Osteocyte (in vitro differentiated cells): ENCODE measurements at regions not wholly inside any gene's neighbourhood (a gene's known extent, or its start where the extent isn't known, plus 50 kb on each side); places are given as distances from the start of the nearest gene placed in this dataset.
"Not testable (repeated sequence)": the region's sequence is repeated elsewhere in the genome, so short reads cannot be mapped to it uniquely, and the experiment has no call there.

Source experiments
- DNase-seq: peaks from one replicate; pipeline ENCODE4 v3.0.0; 2021; ENCODE audit warnings: mixed read lengths; ENCODE audit not compliant: unreplicated experiment; ENCODE audit errors: extremely low spot score
- H3K27ac Mint-ChIP-seq: one replicate; pipeline ENCODE4 v1.8.0; 2021; ENCODE audit warnings: mild to moderate bottlenecking, mixed read lengths; ENCODE audit not compliant: unreplicated experiment
- H3K27me3 Mint-ChIP-seq: one replicate; pipeline ENCODE4 v1.8.0; 2021; ENCODE audit warnings: mixed read lengths; ENCODE audit not compliant: unreplicated experiment
- H3K36me3 Mint-ChIP-seq: one replicate; pipeline ENCODE4 v1.8.0; 2021; ENCODE audit warnings: mixed read lengths; ENCODE audit not compliant: unreplicated experiment
- H3K4me1 Mint-ChIP-seq: one replicate; pipeline ENCODE4 v1.8.0; 2021; ENCODE audit warnings: mixed read lengths; ENCODE audit not compliant: unreplicated experiment
- H3K4me3 Mint-ChIP-seq: one replicate; pipeline ENCODE4 v1.8.0; 2021; ENCODE audit warnings: mild to moderate bottlenecking, moderate library complexity, mixed read lengths; ENCODE audit not compliant: unreplicated experiment
- H3K9me3 Mint-ChIP-seq: one replicate; pipeline ENCODE4 v1.8.0; 2021; ENCODE audit warnings: mixed read lengths; ENCODE audit not compliant: unreplicated experiment
- TF ChIP-seq, protein P1 (sequence below): fragments of 200-600 bp; sonication (generic); IDR thresholded peaks from 2 replicates; pipeline ENCODE4 v1.5.0; 2021; ENCODE audit warnings: antibody characterized with exemption, mild to moderate bottlenecking, moderate library complexity

DNA sequence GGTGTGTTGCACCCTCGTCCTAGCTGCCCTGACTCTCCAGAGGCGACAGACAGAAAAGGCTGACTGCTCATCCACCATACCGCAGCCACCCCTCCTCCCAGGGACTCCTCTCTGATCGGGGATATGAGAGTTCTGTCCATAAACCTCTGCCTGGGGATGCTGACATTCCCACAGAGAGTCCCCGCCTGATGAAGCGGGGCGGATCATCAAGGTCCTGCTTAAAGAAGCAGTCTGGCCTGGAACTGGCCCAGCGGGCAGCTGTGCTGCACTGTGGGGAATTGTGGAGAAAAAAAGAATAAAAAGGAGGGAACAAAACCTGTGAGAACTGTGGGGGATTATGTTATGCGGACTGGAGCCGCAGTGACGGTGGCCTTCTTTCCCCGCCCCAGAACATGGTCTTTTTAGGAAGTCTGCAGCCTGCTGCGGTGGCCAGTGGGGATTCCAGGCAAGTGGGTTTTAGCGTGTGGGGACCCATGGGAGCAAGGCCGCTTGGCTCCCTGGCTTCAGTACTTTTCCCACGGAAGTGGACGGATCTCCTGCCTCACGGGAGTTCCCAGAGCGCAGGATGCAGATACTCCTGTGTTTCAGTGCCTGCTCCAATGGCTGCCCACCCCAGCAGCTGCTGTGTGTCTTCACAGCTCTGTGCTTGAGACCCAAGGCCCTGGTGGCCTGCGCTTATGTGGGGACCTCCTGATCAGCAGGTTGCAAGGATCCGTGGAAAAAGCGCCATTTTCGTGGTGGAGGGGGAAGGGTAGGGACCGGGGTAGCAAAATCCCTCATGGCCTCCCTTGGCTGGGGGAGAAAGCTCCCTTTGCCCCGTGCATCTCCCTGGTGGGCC lies 1456.2 kb upstream of the SLC10A2 start:
- no peak overlapping the region for H3K4me3 Mint-ChIP-seq

DNA sequence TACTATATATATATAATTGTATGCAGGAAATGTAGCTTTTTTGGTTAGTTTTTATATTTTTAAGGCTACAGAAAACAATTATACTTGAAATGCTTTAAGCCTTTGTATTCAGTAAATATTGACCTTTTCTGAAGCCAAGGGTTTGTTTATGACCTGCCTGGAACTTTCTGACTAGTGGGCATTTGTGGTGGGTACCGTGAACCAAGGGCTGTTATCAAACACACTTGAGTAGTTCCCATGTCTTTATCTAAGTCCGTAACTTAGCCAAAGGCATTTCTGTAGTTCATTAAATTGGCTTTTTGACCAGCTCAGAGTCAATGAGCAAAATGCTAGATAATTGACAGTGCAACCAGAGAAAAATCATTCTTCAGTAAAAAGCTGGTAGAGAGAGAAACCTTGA lies 1444.2 kb upstream of the SLC10A2 start:
- H3K4me1 Mint-ChIP-seq = no peaks in the 10 kb centered on the region
- H3K27ac Mint-ChIP-seq = no peak overlapping the region
- no peaks in the 10 kb centered on the region for H3K9me3 Mint-ChIP-seq
- no peaks in the 10 kb centered on the region for H3K27me3 Mint-ChIP-seq
- TF ChIP-seq, protein P1, sequence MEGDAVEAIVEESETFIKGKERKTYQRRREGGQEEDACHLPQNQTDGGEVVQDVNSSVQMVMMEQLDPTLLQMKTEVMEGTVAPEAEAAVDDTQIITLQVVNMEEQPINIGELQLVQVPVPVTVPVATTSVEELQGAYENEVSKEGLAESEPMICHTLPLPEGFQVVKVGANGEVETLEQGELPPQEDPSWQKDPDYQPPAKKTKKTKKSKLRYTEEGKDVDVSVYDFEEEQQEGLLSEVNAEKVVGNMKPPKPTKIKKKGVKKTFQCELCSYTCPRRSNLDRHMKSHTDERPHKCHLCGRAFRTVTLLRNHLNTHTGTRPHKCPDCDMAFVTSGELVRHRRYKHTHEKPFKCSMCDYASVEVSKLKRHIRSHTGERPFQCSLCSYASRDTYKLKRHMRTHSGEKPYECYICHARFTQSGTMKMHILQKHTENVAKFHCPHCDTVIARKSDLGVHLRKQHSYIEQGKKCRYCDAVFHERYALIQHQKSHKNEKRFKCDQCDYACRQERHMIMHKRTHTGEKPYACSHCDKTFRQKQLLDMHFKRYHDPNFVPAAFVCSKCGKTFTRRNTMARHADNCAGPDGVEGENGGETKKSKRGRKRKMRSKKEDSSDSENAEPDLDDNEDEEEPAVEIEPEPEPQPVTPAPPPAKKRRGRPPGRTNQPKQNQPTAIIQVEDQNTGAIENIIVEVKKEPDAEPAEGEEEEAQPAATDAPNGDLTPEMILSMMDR = no peak
- no peak overlapping the region for H3K4me3 Mint-ChIP-seq
- H3K36me3 Mint-ChIP-seq = no peaks in the 10 kb centered on the region
- DNase-seq = no peak

More for the DNA sequence above, 1456.2 kb upstream of the SLC10A2 start:
- Mint-ChIP-seq H3K27me3 (no peaks in the 10 kb centered on the region), H3K4me1 (peaks cover 15% of the 10 kb centered on the region), H3K27ac (no peak overlapping the region), H3K36me3 (no peaks in the 10 kb centered on the region), H3K9me3 (peaks cover 14% of the 10 kb centered on the region)
- TF ChIP-seq, protein P1 = no peak
- DNase-seq = no peak

DNA sequence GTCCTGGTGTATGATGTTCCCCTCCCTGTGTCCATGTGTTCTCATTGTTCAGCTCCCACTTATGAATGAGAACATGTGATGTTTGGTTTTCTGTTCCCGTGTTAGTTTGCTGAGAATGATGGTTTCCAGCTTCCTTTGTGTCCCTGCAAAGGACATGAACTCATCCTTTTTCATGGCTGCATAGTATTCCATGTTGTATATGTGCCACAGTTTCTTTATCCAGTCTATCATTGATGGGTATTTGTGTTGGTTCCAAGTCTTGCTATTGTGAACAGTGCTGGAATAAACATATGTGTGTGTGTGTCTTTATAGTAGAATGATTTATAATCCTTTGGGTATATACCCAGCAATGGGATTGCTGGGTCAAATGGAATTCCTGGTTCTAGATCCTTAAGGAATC lies 1427.3 kb upstream of the SLC10A2 start:
- not testable (repeated sequence) for H3K27me3 Mint-ChIP-seq, DNase-seq, H3K27ac Mint-ChIP-seq, H3K9me3 Mint-ChIP-seq, H3K36me3 Mint-ChIP-seq, H3K4me3 Mint-ChIP-seq, H3K4me1 Mint-ChIP-seq

DNA sequence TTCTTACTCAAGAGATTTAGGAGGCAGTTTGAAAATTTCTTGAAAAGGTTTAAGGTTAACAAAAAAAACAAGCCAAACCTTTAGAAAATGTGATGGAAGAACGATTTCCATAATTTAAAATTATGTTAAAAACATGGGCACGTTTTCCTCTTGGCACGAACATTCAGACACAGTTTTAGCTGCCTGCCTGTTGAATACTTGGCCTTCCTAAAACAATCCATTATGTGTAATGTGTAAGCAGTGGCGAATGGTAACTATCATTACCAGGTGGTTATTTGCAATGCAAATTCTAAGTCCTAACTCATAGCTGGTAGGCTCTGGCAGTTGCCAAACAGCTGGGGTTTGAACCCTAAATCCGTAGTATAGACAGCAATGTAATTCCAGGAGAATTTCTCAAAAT lies 1425.7 kb upstream of the SLC10A2 start:
- no peak overlapping the region for H3K4me3 Mint-ChIP-seq
- no peaks in the 10 kb centered on the region for H3K36me3 Mint-ChIP-seq
- peaks cover 2% of the 10 kb centered on the region for H3K4me1 Mint-ChIP-seq

DNA sequence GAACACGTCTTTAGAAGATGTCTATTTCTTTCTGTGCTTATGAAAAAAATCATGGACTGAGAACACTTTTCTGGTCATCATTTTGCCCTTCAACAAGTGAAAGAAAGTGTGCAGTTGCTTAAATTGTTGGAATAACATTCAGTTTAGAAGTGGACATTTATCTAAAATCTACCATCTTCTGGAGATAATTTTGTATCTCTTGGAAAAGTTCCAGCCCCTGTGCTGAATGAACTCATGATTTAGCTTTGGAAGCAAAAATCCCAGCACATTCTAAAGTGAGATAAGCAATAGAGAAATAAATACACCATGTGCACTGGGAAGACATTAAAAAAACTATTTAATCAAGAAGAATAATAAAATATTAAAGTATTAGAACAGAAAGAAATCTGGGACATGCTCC lies 1420.8 kb upstream of the SLC10A2 start:
- TF ChIP-seq, protein P1 = no peak
- Mint-ChIP-seq H3K4me3 (no peak overlapping the region), H3K36me3 (no peaks in the 10 kb centered on the region), H3K4me1 (peaks cover 3% of the 10 kb centered on the region), H3K27me3 (peaks cover 1% of the 10 kb centered on the region), H3K9me3 (no peaks in the 10 kb centered on the region), H3K27ac (no peak overlapping the region)
- no peak for DNase-seq

More for the DNA sequence above, 1425.7 kb upstream of the SLC10A2 start:
- Mint-ChIP-seq H3K27me3 (peaks cover 1% of the 10 kb centered on the region), H3K27ac (no peak overlapping the region), H3K9me3 (no peaks in the 10 kb centered on the region)
- DNase-seq = no peak
- TF ChIP-seq, protein P1 = no peak
